Stomach (tissue), 8 donors: ENCODE measurements at regions not wholly inside any gene's neighbourhood (a gene's known extent, or its start where the extent isn't known, plus 50 kb on each side); places are given as distances from the start of the nearest gene placed in this dataset.

ENCODE experiments used
- DNase-seq, 2 donors: peaks; one replicate each; pipeline versions ENCODE4 v3.0.0 to v3.0.0-alpha.2; 2013 to 2019
- H3K27ac ChIP-seq, 5 donors: fragments of 200-600 bp in 4 of 5; sonication (generic) in 4 of 5; one replicate each; pipeline ENCODE4 v1.5.1; 2013 to 2019; ENCODE audit warnings: mild to moderate bottlenecking in 1 of 5, moderate library complexity in 1 of 5
- H3K27me3 ChIP-seq, 3 donors: fragments of 200-600 bp; sonication (generic); one replicate each; pipeline ENCODE4 v1.5.1; 2017 to 2019; ENCODE audit warnings: mixed run types in 1 of 3
- H3K36me3 ChIP-seq, 4 donors: fragments of 200-600 bp; sonication (generic); 1 replicate in 3 of 4; 2 replicates in 1 of 4; pipeline ENCODE4 v1.5.1; 2016 to 2019
- H3K4me1 ChIP-seq, 4 donors: fragments of 200-600 bp; sonication (generic); one replicate each; pipeline ENCODE4 v1.5.1; 2016 to 2019
- H3K4me3 ChIP-seq, 4 donors: fragments of 200-600 bp; sonication (generic) in 3 of 4; one replicate each; pipeline ENCODE4 v1.5.1; 2016 to 2019; ENCODE audit warnings: mild to moderate bottlenecking in 1 of 4
- H3K9me3 ChIP-seq, 4 donors: fragments of 200-600 bp; sonication (generic); one replicate each; pipeline ENCODE4 v1.5.1; 2016 to 2019
- CTCF ChIP-seq, 7 experiments: fragments of 450-650 bp in 4 of 7; fragments of 200-600 bp in 3 of 7; sonication (generic) in 3 of 7; IDR thresholded peaks; one replicate each; pipeline ENCODE4 v1.5.1; 2016 to 2019; ENCODE audit warnings: antibody characterized with exemption in 7 of 7, control low read depth in 2 of 7, mild to moderate bottlenecking in 1 of 7
- EP300 ChIP-seq: sonication (generic); formaldehyde crosslinking; IDR thresholded peaks from one replicate; pipeline ENCODE4 v1.6.1; 2017; ENCODE audit warnings: antibody characterized with exemption
- POLR2A ChIP-seq, 4 donors: fragments of 450-650 bp; IDR thresholded peaks; one replicate each; pipeline ENCODE4 v1.6.1; 2016; ENCODE audit warnings: antibody characterized with exemption in 4 of 4, control low read depth in 2 of 4, mild to moderate bottlenecking in 1 of 4, moderate library complexity in 1 of 4
- POLR2AphosphoS5 ChIP-seq, 3 donors: sonication (generic); formaldehyde crosslinking; IDR thresholded peaks; one replicate each; pipeline ENCODE4 v1.6.1; 2016; ENCODE audit warnings: antibody characterized with exemption in 3 of 3
- WGBS, 5 donors: extraction: QIAGEN DNeasy Blood & Tissue Kit in 3 of 5; methylation state at CpG; one replicate each; pipeline versions ENCODE4 v1.1.5 to v1.1.7; 2013 to 2018; 5-methylcytosine and 5-hydroxymethylcytosine counted together
- intact Hi-C: fragments of 100-400 bp; cut with DNase I; formaldehyde crosslinking; loops from one replicate; pipeline ENCODE4 v1.15.1; 2023; ENCODE audit warnings: low total_unique reads
- donor health status: healthy with polysubstance abuse.
- donor health status: Bipolar disorder and iron deficiency.
- donor health status: healthy.

- peaks cover 0 to 6% (median 2%) of the 10 kb centered on the region in 4 donors for H3K9me3 ChIP-seq
- H3K36me3 ChIP-seq: no peaks in the 10 kb centered on the region
- H3K4me3 ChIP-seq: no peak overlapping the region
- H3K4me1 ChIP-seq: peaks cover 0 to 8% (median 3%) of the 10 kb centered on the region in 4 donors
- no peak overlapping the region for H3K27ac ChIP-seq
- no peak for TF ChIP-seq EP300
- no peak for TF ChIP-seq CTCF (IDR thresholded peaks at IDR 0.05)
- TF ChIP-seq POLR2A (IDR thresholded peaks at IDR 0.05): no peak
- TF ChIP-seq POLR2AphosphoS5 (IDR thresholded peaks at IDR 0.05): no peak
- DNase-seq: no peak
- intact Hi-C loops: no loop called here
- H3K27me3 ChIP-seq: no peaks in the 10 kb centered on the region
Measured at GRCh38 chr5:152188251-152188650, 216.8 kb downstream of the NMUR2 start.

- no peaks in the 10 kb centered on the region for H3K36me3 ChIP-seq
- intact Hi-C loops: no loop called here
Measured at GRCh38 chr5:152187668-152188067, 217.4 kb downstream of the NMUR2 start.

GRCh38 chr5:152185547-152186245 lies 219.4 kb downstream of the NMUR2 start:
- TF ChIP-seq POLR2AphosphoS5 (IDR thresholded peaks at IDR 0.05): peak in 2 of 3 donors; percentile 41 to 45
- no peak for TF ChIP-seq CTCF (IDR thresholded peaks at IDR 0.05)
- intact Hi-C loops: no loop called here
- H3K4me1 ChIP-seq: peaks cover 0 to 8% (median 3%) of the 10 kb centered on the region in 4 donors
- H3K27ac ChIP-seq: peak overlapping the region in 1 of 5 donors; percentile 59
- peaks cover 0 to 6% (median 0%) of the 10 kb centered on the region in 4 donors for H3K9me3 ChIP-seq
- DNase-seq: peak; percentile 47 to 48
- no peaks in the 10 kb centered on the region for H3K27me3 ChIP-seq
- no peaks in the 10 kb centered on the region for H3K36me3 ChIP-seq
- WGBS, 5 donors: 20 to 30% (median 23%) methylated on average over 9 of the region's 9 CpGs
- H3K4me3 ChIP-seq: no peak overlapping the region

More at GRCh38 chr5:152187668-152188067, 217.4 kb downstream of the NMUR2 start:
- Histone ChIP-seq H3K4me3 (no peak overlapping the region), H3K9me3 (peaks cover 0 to 6% (median 0%) of the 10 kb centered on the region in 4 donors), H3K4me1 (peaks cover 0 to 8% (median 3%) of the 10 kb centered on the region in 4 donors), H3K27ac (no peak overlapping the region), H3K27me3 (no peaks in the 10 kb centered on the region)
- no peak for DNase-seq
- TF ChIP-seq EP300: no peak

GRCh38 chr5:152184266-152184665 lies 220.8 kb downstream of the NMUR2 start:
- Histone ChIP-seq H3K27ac (no peak overlapping the region), H3K27me3 (no peaks in the 10 kb centered on the region), H3K4me1 (peaks cover 0 to 8% (median 3%) of the 10 kb centered on the region in 4 donors), H3K36me3 (no peaks in the 10 kb centered on the region), H3K9me3 (peaks cover 0 to 17% (median 10%) of the 10 kb centered on the region in 4 donors), H3K4me3 (no peak overlapping the region)
- DNase-seq: no peak
- 50 to 89% (median 65%) methylated on average over 2 of the region's 2 CpGs for WGBS, 5 donors
- TF ChIP-seq POLR2AphosphoS5 (IDR thresholded peaks at IDR 0.05): no peak
- TF ChIP-seq CTCF (IDR thresholded peaks at IDR 0.05): no peak
- no peak for TF ChIP-seq POLR2A (IDR thresholded peaks at IDR 0.05)
- TF ChIP-seq EP300: no peak
- intact Hi-C loops: no loop called here

GRCh38 chr5:152181461-152181860 lies 223.6 kb downstream of the NMUR2 start:
- WGBS, 5 donors: 77 to 87% (median 85%) methylated on average over 3 of the region's 3 CpGs
- no peak for DNase-seq
- intact Hi-C loops: no loop called here
- Histone ChIP-seq H3K9me3 (peaks cover 0 to 13% (median 11%) of the 10 kb centered on the region in 4 donors), H3K4me3 (no peak overlapping the region), H3K27me3 (no peaks in the 10 kb centered on the region), H3K4me1 (peaks cover 0 to 8% (median 3%) of the 10 kb centered on the region in 4 donors), H3K36me3 (no peaks in the 10 kb centered on the region), H3K27ac (no peak overlapping the region)
- TF ChIP-seq EP300 (no peak), POLR2AphosphoS5 (IDR thresholded peaks at IDR 0.05) (no peak), CTCF (IDR thresholded peaks at IDR 0.05) (no peak)
